HG02642 (cell line): ENCODE measurements at regions not wholly inside any gene's neighbourhood (a gene's known extent, or its start where the extent isn't known, plus 50 kb on each side); places are given as distances from the start of the nearest gene placed in this dataset.
"Not testable (repeated sequence)": the region's sequence is repeated elsewhere in the genome, so short reads cannot be mapped to it uniquely, and the experiment has no call there.

Source experiments
- ATAC-seq: cut with Tn5 transposase; IDR thresholded peaks from one replicate; pipeline ENCODE4 v1.9.1; 2021; ENCODE audit warnings: mild to moderate bottlenecking; ENCODE audit not compliant: unreplicated experiment, poor library complexity

- no peak for ATAC-seq
Measured at GRCh38 chr7:91556956-91557650, 292.9 kb downstream of the FZD1 start.

GRCh38 chr7:91557789-91558404 is 293.7 kb downstream of the FZD1 start:
- ATAC-seq = peak; percentile 76

GRCh38 chr7:91559947-91560346 is 295.7 kb downstream of the FZD1 start:
- no peak for ATAC-seq

GRCh38 chr7:91564101-91564500 is 299.9 kb downstream of the FZD1 start:
- no peak for ATAC-seq

GRCh38 chr7:91564541-91564940 is 300.3 kb downstream of the FZD1 start:
- ATAC-seq = no peak

GRCh38 chr7:91565499-91566401 is 301.5 kb downstream of the FZD1 start:
- ATAC-seq = no peak

- ATAC-seq = no peak
Measured at GRCh38 chr7:91566402-91566732, 302.1 kb downstream of the FZD1 start.

GRCh38 chr7:91567081-91568012 is 303.1 kb downstream of the FZD1 start:
- no peak for ATAC-seq

- no peak for ATAC-seq
Measured at GRCh38 chr7:91568138-91568537, 303.9 kb downstream of the FZD1 start.

GRCh38 chr7:91569728-91570457 is 305.7 kb downstream of the FZD1 start:
- no peak for ATAC-seq

GRCh38 chr7:91570560-91570959 is 306.3 kb downstream of the FZD1 start:
- ATAC-seq = no peak

GRCh38 chr7:91571601-91572000 is 307.4 kb downstream of the FZD1 start:
- no peak for ATAC-seq

- no peak for ATAC-seq
Measured at GRCh38 chr7:91573405-91573804, 307.1 kb downstream of the MTERF1 start.

GRCh38 chr7:91576459-91576858 is 304.0 kb downstream of the MTERF1 start:
- not testable (repeated sequence) for ATAC-seq

- no peak for ATAC-seq
Measured at GRCh38 chr7:91579837-91580236, 300.7 kb downstream of the MTERF1 start.

- no peak for ATAC-seq
Measured at GRCh38 chr7:91582799-91583477, 297.6 kb downstream of the MTERF1 start.

GRCh38 chr7:91596287-91596686 is 284.2 kb downstream of the MTERF1 start:
- no peak for ATAC-seq

- no peak for ATAC-seq
Measured at GRCh38 chr7:91598791-91599190, 281.7 kb downstream of the MTERF1 start.

- no peak for ATAC-seq
Measured at GRCh38 chr7:91600112-91600511, 280.4 kb downstream of the MTERF1 start.
